Rectal smooth muscle tissue (tissue), 1 donor: ENCODE measurements at regions not wholly inside any gene's neighbourhood (a gene's known extent, or its start where the extent isn't known, plus 50 kb on each side); places are given as distances from the start of the nearest gene placed in this dataset.
"Not testable (repeated sequence)": the region's sequence is repeated elsewhere in the genome, so short reads cannot be mapped to it uniquely, and the experiment has no call there.

Experiments
- H3K27ac ChIP-seq: one replicate; pipeline ENCODE4 v1.7.0; 2013; ENCODE audit warnings: low read depth, low read length, inconsistent platforms
- H3K27me3 ChIP-seq: one replicate; pipeline ENCODE4 v1.7.0; 2013; ENCODE audit warnings: low read length; ENCODE audit not compliant: control insufficient read depth, insufficient read depth
- H3K36me3 ChIP-seq: one replicate; pipeline ENCODE4 v1.7.0; 2013; ENCODE audit warnings: low read length; ENCODE audit not compliant: control insufficient read depth, insufficient read depth
- H3K4me1 ChIP-seq: one replicate; pipeline ENCODE4 v1.7.0; 2013; ENCODE audit warnings: low read length; ENCODE audit not compliant: control insufficient read depth, insufficient read depth
- H3K4me3 ChIP-seq: one replicate; pipeline ENCODE4 v1.7.0; 2013; ENCODE audit warnings: low read length
- H3K9ac ChIP-seq: one replicate; pipeline ENCODE4 v1.7.0; 2013; ENCODE audit warnings: low read length

GRCh38 chr2:67889056-67889455 lies 173.7 kb downstream of the C1D start:
- no peak overlapping the region for H3K4me3 ChIP-seq
- no peaks in the 10 kb centered on the region for H3K4me1 ChIP-seq
- no peak overlapping the region for H3K27ac ChIP-seq
- no peak overlapping the region for H3K9ac ChIP-seq
- H3K27me3 ChIP-seq, result no peaks in the 10 kb centered on the region
- H3K36me3 ChIP-seq, result no peaks in the 10 kb centered on the region

GRCh38 chr2:67891642-67892041 lies 171.2 kb downstream of the C1D start:
- Histone ChIP-seq H3K36me3 (no peaks in the 10 kb centered on the region), H3K27me3 (no peaks in the 10 kb centered on the region), H3K4me1 (no peaks in the 10 kb centered on the region), H3K27ac (no peak overlapping the region), H3K9ac (no peak overlapping the region), H3K4me3 (no peak overlapping the region)

GRCh38 chr2:67892339-67892846 lies 170.4 kb downstream of the C1D start:
- Histone ChIP-seq H3K27me3 (no peaks in the 10 kb centered on the region), H3K36me3 (no peaks in the 10 kb centered on the region), H3K9ac (no peak overlapping the region), H3K4me3 (no peak overlapping the region), H3K4me1 (no peaks in the 10 kb centered on the region), H3K27ac (no peak overlapping the region)

- no peak overlapping the region for H3K27ac ChIP-seq
- H3K4me3 ChIP-seq, result no peak overlapping the region
- H3K4me1 ChIP-seq, result no peaks in the 10 kb centered on the region
- H3K9ac ChIP-seq, result no peak overlapping the region
- H3K36me3 ChIP-seq, result no peaks in the 10 kb centered on the region
- no peaks in the 10 kb centered on the region for H3K27me3 ChIP-seq
Observed at GRCh38 chr2:67895227-67895941, 167.4 kb downstream of the C1D start.

- no peaks in the 10 kb centered on the region for H3K36me3 ChIP-seq
- no peak overlapping the region for H3K9ac ChIP-seq
Observed at GRCh38 chr2:67896076-67896475, 166.7 kb downstream of the C1D start.

GRCh38 chr2:67896476-67896875 lies 166.3 kb downstream of the C1D start:
- Histone ChIP-seq H3K27ac (no peak overlapping the region), H3K36me3 (no peaks in the 10 kb centered on the region), H3K4me3 (no peak overlapping the region), H3K4me1 (no peaks in the 10 kb centered on the region), H3K9ac (no peak overlapping the region), H3K27me3 (no peaks in the 10 kb centered on the region)

More at GRCh38 chr2:67896076-67896475, 166.7 kb downstream of the C1D start:
- H3K27me3 ChIP-seq, result no peaks in the 10 kb centered on the region
- no peaks in the 10 kb centered on the region for H3K4me1 ChIP-seq
- no peak overlapping the region for H3K27ac ChIP-seq
- H3K4me3 ChIP-seq, result no peak overlapping the region

- Histone ChIP-seq H3K4me1 (no peaks in the 10 kb centered on the region), H3K27ac (no peak overlapping the region)
Observed at GRCh38 chr2:67898595-67898994, 164.2 kb downstream of the C1D start.

GRCh38 chr2:67899187-67899586 lies 163.6 kb downstream of the C1D start:
- no peaks in the 10 kb centered on the region for H3K27me3 ChIP-seq
- H3K36me3 ChIP-seq, result no peaks in the 10 kb centered on the region
- no peak overlapping the region for H3K9ac ChIP-seq
- no peaks in the 10 kb centered on the region for H3K4me1 ChIP-seq
- no peak overlapping the region for H3K4me3 ChIP-seq
- H3K27ac ChIP-seq, result no peak overlapping the region

More at GRCh38 chr2:67898595-67898994, 164.2 kb downstream of the C1D start:
- Histone ChIP-seq H3K27me3 (no peaks in the 10 kb centered on the region), H3K36me3 (no peaks in the 10 kb centered on the region), H3K9ac (no peak overlapping the region), H3K4me3 (no peak overlapping the region)

- no peaks in the 10 kb centered on the region for H3K4me1 ChIP-seq
- H3K27me3 ChIP-seq, result no peaks in the 10 kb centered on the region
Observed at GRCh38 chr2:67900826-67901225, 162.0 kb downstream of the C1D start.

GRCh38 chr2:67904566-67904965 lies 158.2 kb downstream of the C1D start:
- H3K4me3 ChIP-seq, result no peak overlapping the region
- H3K4me1 ChIP-seq, result no peaks in the 10 kb centered on the region
- H3K9ac ChIP-seq, result no peak overlapping the region
- no peaks in the 10 kb centered on the region for H3K27me3 ChIP-seq
- no peak overlapping the region for H3K27ac ChIP-seq
- no peaks in the 10 kb centered on the region for H3K36me3 ChIP-seq

More at GRCh38 chr2:67900826-67901225, 162.0 kb downstream of the C1D start:
- no peak overlapping the region for H3K27ac ChIP-seq
- no peaks in the 10 kb centered on the region for H3K36me3 ChIP-seq
- H3K9ac ChIP-seq, result no peak overlapping the region
- H3K4me3 ChIP-seq, result no peak overlapping the region

- H3K4me3 ChIP-seq, result no peak overlapping the region
- no peak overlapping the region for H3K9ac ChIP-seq
- no peaks in the 10 kb centered on the region for H3K27me3 ChIP-seq
- no peaks in the 10 kb centered on the region for H3K36me3 ChIP-seq
- no peaks in the 10 kb centered on the region for H3K4me1 ChIP-seq
- no peak overlapping the region for H3K27ac ChIP-seq
Observed at GRCh38 chr2:67904966-67905365, 157.8 kb downstream of the C1D start.

- not testable (repeated sequence) for H3K4me3 ChIP-seq, H3K36me3 ChIP-seq, H3K27ac ChIP-seq, H3K27me3 ChIP-seq, H3K9ac ChIP-seq, H3K4me1 ChIP-seq
Observed at GRCh38 chr2:67906547-67906946, 156.3 kb downstream of the C1D start.
